ENCODE measurements at regions not wholly inside any gene's neighbourhood (a gene's known extent, or its start where the extent isn't known, plus 50 kb on each side); places are given as distances from the start of the nearest gene placed in this dataset.

GRCh38 chr11:22041039-22041438 lies 151.8 kb upstream of the ANO5 start:
- Histone ChIP-seq H3K36me3 (replicated peaks in 1 of 2; ENCODE audit: control insufficient read depth in 1 of 2, insufficient read depth in 2 of 2, low read length in 2 of 2) (no peaks in the 10 kb centered on the region), H3K4me1 (ENCODE audit: insufficient read depth, low read length) (no peaks in the 10 kb centered on the region), H4K20me1 (ENCODE audit: insufficient read depth, low read length) (no peaks in the 10 kb centered on the region), H3K27me3 (ENCODE audit: control insufficient read depth in 1 of 2, insufficient read depth in 2 of 2, low read length in 2 of 2) (no peaks in the 10 kb centered on the region), H2AFZ (ENCODE audit: low read length) (no peak overlapping the region), H3K4me3 (replicated peaks in 1 of 3; ENCODE audit: insufficient read depth in 1 of 3, low read depth in 2 of 3, low read length in 3 of 3) (no peak overlapping the region), H3K9ac (ENCODE audit: insufficient read depth, low read depth, low read length) (no peak overlapping the region), H3K27ac (ENCODE audit: extremely low read length, insufficient read depth, low read length) (no peak overlapping the region), H3K79me2 (ENCODE audit: insufficient read depth, low read length) (no peaks in the 10 kb centered on the region), H3K4me2 (ENCODE audit: low read depth, low read length) (no peak overlapping the region), H3K9me3 (ENCODE audit: low read length) (no peaks in the 10 kb centered on the region)
- WGBS (ENCODE audit: low lambda C conversion rate), result 2% methylated on average over 2 of the region's 2 CpGs
- no TSS peak for BruUV-seq (replicated peaks)
- ATAC-seq, result no peak
- DNase-seq (ENCODE audit: low spot score), result no peak
- POLR2A ChIA-PET, result no interaction called here
- in situ Hi-C loops (cut with HindIII; ENCODE audit: extremely low pct_ligation_motif_present, low pct_unique_long_range_greater_than_20kb) (no loop called here), intact Hi-C loops (cut with micrococcal nuclease; ENCODE audit: unreplicated experiment) (no loop called here)
- CTCF ChIA-PET (ENCODE audit: low intra/inter-chr PET ratio, low total read pairs), result no interaction called here
- FAIRE-seq, result no peak
- peak; percentile 70 for TF ChIP-seq NFE2L2 (IDR thresholded peaks at IDR 0.05; ENCODE audit: low read length)
- no peak for TF ChIP-seq ARID4A (CRISPR knock-in tag; IDR thresholded peaks at IDR 0.05; ENCODE audit: borderline replicate concordance)
- TF ChIP-seq KLF12 (CRISPR knock-in tag; IDR thresholded peaks at IDR 0.05; ENCODE audit: borderline replicate concordance), result no peak
- TF ChIP-seq SMAD3 (CRISPR knock-in tag; IDR thresholded peaks at IDR 0.05), result no peak

GRCh38 chr11:22042081-22042480 lies 150.8 kb upstream of the ANO5 start:
- Histone ChIP-seq H4K20me1 (ENCODE audit: insufficient read depth, low read length) (no peaks in the 10 kb centered on the region), H3K9ac (ENCODE audit: insufficient read depth, low read depth, low read length) (no peak overlapping the region), H2AFZ (ENCODE audit: low read length) (no peak overlapping the region), H3K79me2 (ENCODE audit: insufficient read depth, low read length) (no peaks in the 10 kb centered on the region), H3K27ac (ENCODE audit: extremely low read length, insufficient read depth, low read length) (no peak overlapping the region), H3K4me2 (ENCODE audit: low read depth, low read length) (no peak overlapping the region), H3K27me3 (ENCODE audit: control insufficient read depth in 1 of 2, insufficient read depth in 2 of 2, low read length in 2 of 2) (no peaks in the 10 kb centered on the region), H3K4me3 (replicated peaks in 1 of 3; ENCODE audit: insufficient read depth in 1 of 3, low read depth in 2 of 3, low read length in 3 of 3) (no peak overlapping the region), H3K36me3 (replicated peaks in 1 of 2; ENCODE audit: control insufficient read depth in 1 of 2, insufficient read depth in 2 of 2, low read length in 2 of 2) (no peaks in the 10 kb centered on the region), H3K9me3 (ENCODE audit: low read length) (no peaks in the 10 kb centered on the region), H3K4me1 (ENCODE audit: insufficient read depth, low read length) (no peaks in the 10 kb centered on the region)
- intact Hi-C loops (cut with micrococcal nuclease; ENCODE audit: unreplicated experiment), result no loop called here
- FAIRE-seq (no peak), ATAC-seq (no peak), DNase-seq (ENCODE audit: low spot score) (no peak)
- POLR2A ChIA-PET, result no interaction called here
- CTCF ChIA-PET (ENCODE audit: low intra/inter-chr PET ratio, low total read pairs), result no interaction called here
- in situ Hi-C loops (cut with HindIII; ENCODE audit: extremely low pct_ligation_motif_present, low pct_unique_long_range_greater_than_20kb), result no loop called here
- 0% methylated on average over 1 of the region's 1 CpG for WGBS (ENCODE audit: low lambda C conversion rate)
- BruUV-seq (replicated peaks), result no TSS peak
- TF ChIP-seq ZNF747 (CRISPR knock-in tag; IDR thresholded peaks at IDR 0.05; ENCODE audit: borderline replicate concordance), result no peak
- no peak for TF ChIP-seq MAFK (conservative IDR thresholded peaks at IDR 0.05 in 1 of 2, IDR thresholded peaks at IDR 0.05 in 1 of 2; ENCODE audit: low read length in 2 of 2)
- no peak for TF ChIP-seq NONO (IDR thresholded peaks at IDR 0.05)
- TF ChIP-seq NONO (CRISPR knock-in tag; conservative IDR thresholded peaks at IDR 0.05), result no peak
- TF ChIP-seq AKAP8 (CRISPR knock-in tag; IDR thresholded peaks at IDR 0.05), result no peak
- TF ChIP-seq ZC3H4 (CRISPR knock-in tag; IDR thresholded peaks at IDR 0.05; ENCODE audit: borderline replicate concordance), result no peak
- TF ChIP-seq RCOR2 (CRISPR knock-in tag; IDR thresholded peaks at IDR 0.05), result no peak
- no peak for TF ChIP-seq ZSCAN31 (CRISPR knock-in tag; IDR thresholded peaks at IDR 0.05; ENCODE audit: low read depth)
- TF ChIP-seq ZNF256 (CRISPR knock-in tag; conservative IDR thresholded peaks at IDR 0.05), result no peak
- no peak for TF ChIP-seq STAT6 (CRISPR knock-in tag; IDR thresholded peaks at IDR 0.05; ENCODE audit: borderline replicate concordance)
